K562 (cell line): ENCODE measurements at regions not wholly inside any gene's neighbourhood (a gene's known extent, or its start where the extent isn't known, plus 50 kb on each side); places are given as distances from the start of the nearest gene placed in this dataset.

Source experiments
- ATAC-seq: fragments of 200-7000 bp; cut with Tn5 transposase; 3 replicates; pipeline ENCODE4 v1.9.1; 2020; ENCODE audit warnings: moderate library complexity
- BruUV-seq: library from RNA; stranded (reverse); fragments of 400-500 nt; replicated peaks from 2 replicates; lab custom pipeline; 2021; lab: Mats Ljungman, UMichigan
- CTCF ChIA-PET: fragments of 300-600 bp; formaldehyde crosslinking; extraction: SDS; loops from one replicate; lab custom pipeline; 2021; ENCODE audit warnings: low intra/inter-chr PET ratio; lab: Yijun Ruan, JAX
- POLR2A ChIA-PET: fragments of 300-600, 350-650 bp; sonication (Branson Sonifier 250); formaldehyde crosslinking; extraction: SDS; loops from one replicate; lab custom pipeline; 2021; ENCODE audit warnings: antibody characterized with exemption, inconsistent platforms; lab: Yijun Ruan, JAX
- DNase-seq, 4 experiments: peaks; one replicate each; pipeline versions ENCODE4 v3.0.0 to v3.0.0-alpha.2; 2011 to 2018; ENCODE audit warnings: low spot score in 3 of 4, mixed read lengths in 3 of 4; ENCODE audit errors: extremely low read depth in 1 of 4
- FAIRE-seq: peaks from 2 replicates; lab custom pipeline; 2011; peaks lifted over from hg19 to GRCh38; lab: Jason Lieb, UNC
- H2AFZ ChIP-seq: 2 replicates; pipeline ENCODE4 v1.6.0; 2011; ENCODE audit warnings: low read depth, low read length, control low read depth, inconsistent platforms
- H3K27ac ChIP-seq: fragments of 200-600 bp; 3 replicates; pipeline ENCODE4 v1.8.0; 2011; ENCODE audit warnings: low read depth, mild to moderate bottlenecking, control low read depth, inconsistent platforms, low read length, moderate library complexity, mixed read lengths; ENCODE audit errors: extremely low read depth
- H3K27me3 ChIP-seq, 2 experiments: fragments of 300-600 bp in 1 of 2; 2 replicates in 1 of 2; 3 replicates in 1 of 2; pipeline versions ENCODE4 v1.6.0 to v1.8.0; 2011; ENCODE audit warnings: inconsistent platforms in 2 of 2, low read length in 2 of 2, mild to moderate bottlenecking in 1 of 2, mixed read lengths in 1 of 2, moderate library complexity in 1 of 2; ENCODE audit not compliant: control insufficient read depth in 2 of 2, insufficient read depth in 2 of 2
- H3K36me3 ChIP-seq: fragments of 300-600 bp; 3 replicates; pipeline ENCODE4 v1.8.0; 2011; ENCODE audit warnings: mild to moderate bottlenecking, low read length, inconsistent platforms; ENCODE audit not compliant: control insufficient read depth, insufficient read depth
- H3K4me1 ChIP-seq, 2 experiments: fragments of 200-600 bp in 1 of 2; replicated peaks in 1 of 2; 2 replicates in 1 of 2; 3 replicates in 1 of 2; pipeline versions ENCODE4 v1.5.1 to v1.8.0; 2011; ENCODE audit warnings: inconsistent platforms in 2 of 2, low read length in 2 of 2, mild to moderate bottlenecking in 1 of 2, mixed read lengths in 1 of 2, moderate library complexity in 1 of 2; ENCODE audit not compliant: control insufficient read depth in 2 of 2, insufficient read depth in 2 of 2
- H3K4me2 ChIP-seq: 2 replicates; pipeline ENCODE4 v1.6.1; 2011; ENCODE audit warnings: low read length, control low read depth, inconsistent platforms, mixed read lengths; ENCODE audit not compliant: insufficient read depth
- H3K4me3 ChIP-seq: fragments of 200-600 bp; sonication (generic), shearing (Covaris generic); 2 replicates; pipeline ENCODE4 v1.5.1; 2016; ENCODE audit warnings: control low read depth, inconsistent platforms
- H3K79me2 ChIP-seq: fragments of 200-600 bp; 3 replicates; pipeline ENCODE4 v1.8.0; 2011; ENCODE audit warnings: low read length, inconsistent platforms; ENCODE audit not compliant: control insufficient read depth, insufficient read depth
- H3K9ac ChIP-seq, 2 experiments: 2 replicates each; pipeline versions ENCODE4 v1.6.0 to v1.6.1; 2011; ENCODE audit warnings: low read depth in 2 of 2, low read length in 2 of 2, control low read depth in 1 of 2, inconsistent platforms in 1 of 2, mild to moderate bottlenecking in 1 of 2, mixed read lengths in 1 of 2; ENCODE audit not compliant: insufficient read depth in 1 of 2
- H3K9me1 ChIP-seq: one replicate; pipeline ENCODE4 v1.6.0; 2011; ENCODE audit warnings: inconsistent platforms, mild to moderate bottlenecking, low read length, moderate library complexity; ENCODE audit not compliant: control insufficient read depth, insufficient read depth
- H3K9me3 ChIP-seq: replicated peaks from 2 replicates; pipeline ENCODE4 v1.5.1; 2011; ENCODE audit warnings: low read depth, low read length, inconsistent platforms; ENCODE audit not compliant: control insufficient read depth, insufficient read depth
- H4K20me1 ChIP-seq: replicated peaks from 2 replicates; pipeline ENCODE4 v1.6.1; 2011; ENCODE audit warnings: low read length, inconsistent platforms, mixed read lengths; ENCODE audit not compliant: control insufficient read depth, insufficient read depth
- ATF1 ChIP-seq, 2 experiments: fragments of 450-650 bp in 1 of 2; IDR thresholded peaks; 2 replicates each; pipeline ENCODE4 v1.6.1; 2016; ENCODE audit warnings: missing compliant biosample characterization in 1 of 2, missing genetic modification characterization in 1 of 2
- GTF2A2 ChIP-seq: IDR thresholded peaks from 2 replicates; pipeline ENCODE4 v1.6.1; 2016; ENCODE audit warnings: mild to moderate bottlenecking, missing genetic modification characterization, missing compliant biosample characterization
- MAZ ChIP-seq, 2 experiments: fragments of 450-650 bp in 1 of 2; sonication (generic) in 1 of 2; formaldehyde crosslinking; IDR thresholded peaks in 1 of 2; conservative IDR thresholded peaks in 1 of 2; 2 replicates each; pipeline versions ENCODE4 v1.4.0 to v1.5.0; 2020; ENCODE audit warnings: mild to moderate bottlenecking in 1 of 2, missing genetic modification reagents in 1 of 2
- NCOA1 ChIP-seq: fragments of 450-650 bp; IDR thresholded peaks from 2 replicates; pipeline ENCODE4 v1.6.1; 2016; ENCODE audit warnings: low read depth
- RHOXF2B ChIP-seq: fragments of 250-450 bp; sonication (Bioruptor Pico); conservative IDR thresholded peaks from 2 replicates; pipeline ENCODE4 v1.5.1; 2021
- ZFP36 ChIP-seq: fragments of 150-350 bp; IDR thresholded peaks from 2 replicates; pipeline ENCODE4 v1.6.1; 2018; ENCODE audit warnings: low read length, low read depth; ENCODE audit not compliant: partially characterized antibody
- ZNF12 ChIP-seq: sonication (generic); formaldehyde crosslinking; IDR thresholded peaks from 2 replicates; pipeline ENCODE4 v1.4.0; 2020; ENCODE audit warnings: mild to moderate bottlenecking, missing genetic modification reagents
- ZNF133 ChIP-seq: fragments of 250-450 bp; sonication (Bioruptor Pico); IDR thresholded peaks from 2 replicates; pipeline ENCODE4 v1.4.0; 2020; ENCODE audit warnings: mild to moderate bottlenecking
- ZNF436 ChIP-seq: fragments of 250-450, 450-650 bp; sonication (Bioruptor Pico); formaldehyde crosslinking; IDR thresholded peaks from 2 replicates; pipeline ENCODE4 v1.7.0; 2020; ENCODE audit warnings: mild to moderate bottlenecking
- ZNF444 ChIP-seq: fragments of 250-450 bp; sonication (Bioruptor Pico); IDR thresholded peaks from 2 replicates; pipeline ENCODE4 v1.4.0; 2020; ENCODE audit warnings: mild to moderate bottlenecking, moderate library complexity
- WGBS: fragments of 100-300 bp; shearing (Covaris generic); methylation state at CpG from one replicate; pipeline ENCODE4 v1.1.6; 2016; ENCODE audit warnings: low coverage, mixed read lengths; ENCODE audit not compliant: insufficient coverage; ENCODE audit errors: missing lambda C conversion rate; 5-methylcytosine and 5-hydroxymethylcytosine counted together
- in situ Hi-C: fragments of 300-500 bp; cut with MboI; formaldehyde crosslinking; loops from 4 replicates; pipeline ENCODE4 v1.15.0; 2018; ENCODE audit warnings: inconsistent platforms, mixed read lengths
- intact Hi-C: fragments of 100-400 bp; cut with micrococcal nuclease; formaldehyde crosslinking; loops from 2 replicates; pipeline ENCODE4 v1.14.2; 2022
- TF ChIP-seq, protein P1 (sequence below): fragments of 250-450 bp; sonication (Bioruptor Pico); IDR thresholded peaks from 2 replicates; pipeline ENCODE4 v1.5.0; 2022; ENCODE audit warnings: mild to moderate bottlenecking
- TF ChIP-seq, protein P2 (sequence below), 2 experiments: IDR thresholded peaks in 1 of 2; conservative IDR thresholded peaks in 1 of 2; 2 replicates each; pipeline ENCODE4 v1.6.1; 2016; ENCODE audit warnings: low read depth in 2 of 2, mild to moderate bottlenecking in 1 of 2, missing compliant biosample characterization in 1 of 2, missing genetic modification characterization in 1 of 2, moderate library complexity in 1 of 2
- TF ChIP-seq, protein P3 (sequence below): fragments of 250-450 bp; sonication (Bioruptor Pico); IDR thresholded peaks from 2 replicates; pipeline ENCODE4 v1.4.0; 2020; ENCODE audit warnings: mild to moderate bottlenecking, moderate library complexity, borderline replicate concordance

DNA sequence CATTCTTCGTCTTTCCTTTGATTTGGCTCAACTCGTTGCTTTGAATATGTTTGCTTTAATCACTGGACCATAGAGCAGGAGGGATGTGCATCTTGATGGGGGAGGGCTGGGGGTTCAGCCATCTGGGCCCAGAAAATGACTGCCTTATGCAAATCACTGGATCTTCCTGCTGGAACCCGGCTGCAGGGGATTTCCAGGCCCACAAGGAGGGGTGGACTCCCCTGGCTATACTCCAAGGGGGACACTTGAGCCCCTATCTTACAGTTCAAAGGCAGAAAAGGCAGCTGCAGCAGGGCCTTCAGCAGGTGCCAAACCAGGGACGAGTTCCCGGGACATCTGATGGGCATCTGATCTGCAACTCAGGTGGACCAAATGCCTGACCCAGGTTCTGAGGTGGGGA lies 122.5 kb downstream of the DICER1 start:
- H3K9ac ChIP-seq: no peak overlapping the region
- ATAC-seq: no peak
- H3K36me3 ChIP-seq: no peaks in the 10 kb centered on the region
- H3K4me1 ChIP-seq: no peaks in the 10 kb centered on the region
- H3K9me3 ChIP-seq: no peaks in the 10 kb centered on the region
- WGBS: 0% methylated on average over 4 of the region's 5 CpGs
- H3K4me3 ChIP-seq: no peak overlapping the region
- no peak overlapping the region for H3K4me2 ChIP-seq
- H3K9me1 ChIP-seq: no peaks in the 10 kb centered on the region
- in situ Hi-C loops: no loop called here
- CTCF ChIA-PET: no interaction called here
- no peak overlapping the region for H3K27ac ChIP-seq
- H3K27me3 ChIP-seq: peaks cover 0 to 13% of the 10 kb centered on the region in 2 experiments; a peak in 2 of 5 replicates
- H4K20me1 ChIP-seq: no peaks in the 10 kb centered on the region
- TF ChIP-seq ZNF12 (CRISPR knock-in tag): no peak
- no peak for TF ChIP-seq ATF1 (CRISPR knock-in tag; IDR thresholded peaks at IDR 0.05)
- TF ChIP-seq ATF1 (tag; IDR thresholded peaks at IDR 0.05): no peak
- no peak for TF ChIP-seq ZFP36
- TF ChIP-seq, protein P1, sequence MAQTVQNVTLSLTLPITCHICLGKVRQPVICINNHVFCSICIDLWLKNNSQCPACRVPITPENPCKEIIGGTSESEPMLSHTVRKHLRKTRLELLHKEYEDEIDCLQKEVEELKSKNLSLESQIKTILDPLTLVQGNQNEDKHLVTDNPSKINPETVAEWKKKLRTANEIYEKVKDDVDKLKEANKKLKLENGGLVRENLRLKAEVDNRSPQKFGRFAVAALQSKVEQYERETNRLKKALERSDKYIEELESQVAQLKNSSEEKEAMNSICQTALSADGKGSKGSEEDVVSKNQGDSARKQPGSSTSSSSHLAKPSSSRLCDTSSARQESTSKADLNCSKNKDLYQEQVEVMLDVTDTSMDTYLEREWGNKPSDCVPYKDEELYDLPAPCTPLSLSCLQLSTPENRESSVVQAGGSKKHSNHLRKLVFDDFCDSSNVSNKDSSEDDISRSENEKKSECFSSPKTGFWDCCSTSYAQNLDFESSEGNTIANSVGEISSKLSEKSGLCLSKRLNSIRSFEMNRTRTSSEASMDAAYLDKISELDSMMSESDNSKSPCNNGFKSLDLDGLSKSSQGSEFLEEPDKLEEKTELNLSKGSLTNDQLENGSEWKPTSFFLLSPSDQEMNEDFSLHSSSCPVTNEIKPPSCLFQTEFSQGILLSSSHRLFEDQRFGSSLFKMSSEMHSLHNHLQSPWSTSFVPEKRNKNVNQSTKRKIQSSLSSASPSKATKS (CRISPR knock-in tag): no peak
- TF ChIP-seq ZNF436 (CRISPR knock-in tag): no peak
- TF ChIP-seq, protein P2, sequence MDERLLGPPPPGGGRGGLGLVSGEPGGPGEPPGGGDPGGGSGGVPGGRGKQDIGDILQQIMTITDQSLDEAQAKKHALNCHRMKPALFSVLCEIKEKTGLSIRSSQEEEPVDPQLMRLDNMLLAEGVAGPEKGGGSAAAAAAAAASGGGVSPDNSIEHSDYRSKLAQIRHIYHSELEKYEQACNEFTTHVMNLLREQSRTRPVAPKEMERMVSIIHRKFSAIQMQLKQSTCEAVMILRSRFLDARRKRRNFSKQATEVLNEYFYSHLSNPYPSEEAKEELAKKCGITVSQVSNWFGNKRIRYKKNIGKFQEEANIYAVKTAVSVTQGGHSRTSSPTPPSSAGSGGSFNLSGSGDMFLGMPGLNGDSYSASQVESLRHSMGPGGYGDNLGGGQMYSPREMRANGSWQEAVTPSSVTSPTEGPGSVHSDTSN (CRISPR knock-in tag; IDR thresholded peaks at IDR 0.05; ENCODE audit: low read depth): no peak
- TF ChIP-seq, protein P2 (tag; conservative IDR thresholded peaks at IDR 0.05; ENCODE audit: low read depth): no peak
- TF ChIP-seq ZNF444 (CRISPR knock-in tag): no peak
- no peak for TF ChIP-seq RHOXF2B (CRISPR knock-in tag)
- TF ChIP-seq GTF2A2 (tag): no peak
- TF ChIP-seq NCOA1: no peak
- no peak for TF ChIP-seq MAZ (CRISPR knock-in tag; conservative IDR thresholded peaks at IDR 0.05 in 1 of 2, IDR thresholded peaks at IDR 0.05 in 1 of 2)
- TF ChIP-seq, protein P3, sequence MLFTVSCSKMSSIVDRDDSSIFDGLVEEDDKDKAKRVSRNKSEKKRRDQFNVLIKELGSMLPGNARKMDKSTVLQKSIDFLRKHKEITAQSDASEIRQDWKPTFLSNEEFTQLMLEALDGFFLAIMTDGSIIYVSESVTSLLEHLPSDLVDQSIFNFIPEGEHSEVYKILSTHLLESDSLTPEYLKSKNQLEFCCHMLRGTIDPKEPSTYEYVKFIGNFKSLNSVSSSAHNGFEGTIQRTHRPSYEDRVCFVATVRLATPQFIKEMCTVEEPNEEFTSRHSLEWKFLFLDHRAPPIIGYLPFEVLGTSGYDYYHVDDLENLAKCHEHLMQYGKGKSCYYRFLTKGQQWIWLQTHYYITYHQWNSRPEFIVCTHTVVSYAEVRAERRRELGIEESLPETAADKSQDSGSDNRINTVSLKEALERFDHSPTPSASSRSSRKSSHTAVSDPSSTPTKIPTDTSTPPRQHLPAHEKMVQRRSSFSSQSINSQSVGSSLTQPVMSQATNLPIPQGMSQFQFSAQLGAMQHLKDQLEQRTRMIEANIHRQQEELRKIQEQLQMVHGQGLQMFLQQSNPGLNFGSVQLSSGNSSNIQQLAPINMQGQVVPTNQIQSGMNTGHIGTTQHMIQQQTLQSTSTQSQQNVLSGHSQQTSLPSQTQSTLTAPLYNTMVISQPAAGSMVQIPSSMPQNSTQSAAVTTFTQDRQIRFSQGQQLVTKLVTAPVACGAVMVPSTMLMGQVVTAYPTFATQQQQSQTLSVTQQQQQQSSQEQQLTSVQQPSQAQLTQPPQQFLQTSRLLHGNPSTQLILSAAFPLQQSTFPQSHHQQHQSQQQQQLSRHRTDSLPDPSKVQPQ (CRISPR knock-in tag): no peak
- no peak for TF ChIP-seq ZNF133 (CRISPR knock-in tag)
- TF ChIP-seq, all 486 proteins: peak for 0
- no peaks in the 10 kb centered on the region for H3K79me2 ChIP-seq
- H2AFZ ChIP-seq: no peak overlapping the region
- DNase-seq (no peak), FAIRE-seq (no peak)
- POLR2A ChIA-PET: no interaction called here
- BruUV-seq: no TSS peak
- intact Hi-C loops: no loop called here
